ENCODE measurements at regions not wholly inside any gene's neighbourhood (a gene's known extent, or its start where the extent isn't known, plus 50 kb on each side); places are given as distances from the start of the nearest gene placed in this dataset.

- Mint-ChIP-seq H3K27me3 (ENCODE audit: insufficient read depth, unreplicated experiment) (no peaks in the 10 kb centered on the region), H3K36me3 (ENCODE audit: insufficient read depth, unreplicated experiment) (no peaks in the 10 kb centered on the region), H3K4me1 (ENCODE audit: low read depth, unreplicated experiment) (no peaks in the 10 kb centered on the region), H3K9me3 (ENCODE audit: unreplicated experiment) (peaks cover 10% of the 10 kb centered on the region), H3K4me3 (ENCODE audit: unreplicated experiment) (no peak overlapping the region), H3K27ac (ENCODE audit: unreplicated experiment) (no peak overlapping the region)
- TF ChIP-seq, protein P1, sequence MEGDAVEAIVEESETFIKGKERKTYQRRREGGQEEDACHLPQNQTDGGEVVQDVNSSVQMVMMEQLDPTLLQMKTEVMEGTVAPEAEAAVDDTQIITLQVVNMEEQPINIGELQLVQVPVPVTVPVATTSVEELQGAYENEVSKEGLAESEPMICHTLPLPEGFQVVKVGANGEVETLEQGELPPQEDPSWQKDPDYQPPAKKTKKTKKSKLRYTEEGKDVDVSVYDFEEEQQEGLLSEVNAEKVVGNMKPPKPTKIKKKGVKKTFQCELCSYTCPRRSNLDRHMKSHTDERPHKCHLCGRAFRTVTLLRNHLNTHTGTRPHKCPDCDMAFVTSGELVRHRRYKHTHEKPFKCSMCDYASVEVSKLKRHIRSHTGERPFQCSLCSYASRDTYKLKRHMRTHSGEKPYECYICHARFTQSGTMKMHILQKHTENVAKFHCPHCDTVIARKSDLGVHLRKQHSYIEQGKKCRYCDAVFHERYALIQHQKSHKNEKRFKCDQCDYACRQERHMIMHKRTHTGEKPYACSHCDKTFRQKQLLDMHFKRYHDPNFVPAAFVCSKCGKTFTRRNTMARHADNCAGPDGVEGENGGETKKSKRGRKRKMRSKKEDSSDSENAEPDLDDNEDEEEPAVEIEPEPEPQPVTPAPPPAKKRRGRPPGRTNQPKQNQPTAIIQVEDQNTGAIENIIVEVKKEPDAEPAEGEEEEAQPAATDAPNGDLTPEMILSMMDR (IDR thresholded peaks at IDR 0.05; ENCODE audit: insufficient read depth in 1 of 2, low read depth in 1 of 2, low read length in 1 of 2, severe bottlenecking in 1 of 2, unreplicated experiment in 1 of 2) = no peak
- CTCF ChIA-PET = no interaction called here
- BruUV-seq (replicated peaks) = no TSS peak
- no peaks in the 10 kb centered on the region for H3K4me1 ChIP-seq
- no peaks in the 10 kb centered on the region for H3K9me3 ChIP-seq
- no peaks in the 10 kb centered on the region for H3K27me3 ChIP-seq (replicated peaks; ENCODE audit: control insufficient read depth, insufficient read depth, low read length)
- no peak overlapping the region for H3K4me3 ChIP-seq (ENCODE audit: low read depth, low read length)
- intact Hi-C loops (cut with micrococcal nuclease; ENCODE audit: unreplicated experiment) = no loop called here
- POLR2A ChIA-PET = no interaction called here
- no peak for DNase-seq
- no peaks in the 10 kb centered on the region for H3K36me3 ChIP-seq (ENCODE audit: control insufficient read depth, insufficient read depth, low read length)
Observed at GRCh38 chrX:120742946-120743665, 113.3 kb upstream of the C1GALT1C1 start.

DNA sequence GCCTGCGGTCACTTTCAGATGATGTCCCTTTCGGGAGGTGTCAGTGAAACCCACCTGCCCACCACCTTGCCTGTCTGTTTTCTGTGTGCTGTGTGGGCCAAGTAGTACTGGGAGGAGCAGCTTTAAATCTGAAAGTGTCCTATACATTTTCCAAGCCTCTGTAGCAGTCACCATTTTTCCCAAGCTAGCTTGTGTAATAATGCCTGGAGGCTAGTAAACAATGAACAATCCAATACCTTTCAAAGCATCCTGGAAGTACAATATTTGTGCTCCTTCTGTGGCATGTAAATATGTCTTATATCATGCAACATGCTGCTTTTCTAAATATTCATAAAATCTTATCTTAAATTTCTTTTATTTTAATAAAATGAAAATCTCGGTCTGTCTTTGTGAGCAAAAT, 111.6 kb upstream of the C1GALT1C1 start:
- H3K36me3 Mint-ChIP-seq (ENCODE audit: insufficient read depth, unreplicated experiment) = no peaks in the 10 kb centered on the region
- H3K4me3 Mint-ChIP-seq (ENCODE audit: unreplicated experiment) = no peak overlapping the region
- Histone ChIP-seq H3K27me3 (replicated peaks; ENCODE audit: control insufficient read depth, insufficient read depth, low read length) (no peaks in the 10 kb centered on the region), H3K36me3 (ENCODE audit: control insufficient read depth, insufficient read depth, low read length) (no peaks in the 10 kb centered on the region), H3K4me3 (ENCODE audit: low read depth, low read length) (no peak overlapping the region), H3K9me3 (no peaks in the 10 kb centered on the region), H3K4me1 (no peaks in the 10 kb centered on the region)
- H3K27me3 Mint-ChIP-seq (ENCODE audit: insufficient read depth, unreplicated experiment) = no peaks in the 10 kb centered on the region
- DNase-seq = no peak
- peaks cover 10% of the 10 kb centered on the region for H3K9me3 Mint-ChIP-seq (ENCODE audit: unreplicated experiment)
- ChIA-PET POLR2A (interaction anchor here (0.6 kb wide), 1 partner anchor 1231 kb away, joined by 3 read pairs; no protein-coding TSS in a partner anchor), CTCF (no interaction called here)
- TF ChIP-seq, protein P1 (IDR thresholded peaks at IDR 0.05; ENCODE audit: insufficient read depth in 1 of 2, low read depth in 1 of 2, low read length in 1 of 2, severe bottlenecking in 1 of 2, unreplicated experiment in 1 of 2) = no peak
- H3K27ac Mint-ChIP-seq (ENCODE audit: unreplicated experiment) = no peak overlapping the region
- no peaks in the 10 kb centered on the region for H3K4me1 Mint-ChIP-seq (ENCODE audit: low read depth, unreplicated experiment)
- BruUV-seq (replicated peaks) = no TSS peak
- intact Hi-C loops (cut with micrococcal nuclease; ENCODE audit: unreplicated experiment) = no loop called here

DNA sequence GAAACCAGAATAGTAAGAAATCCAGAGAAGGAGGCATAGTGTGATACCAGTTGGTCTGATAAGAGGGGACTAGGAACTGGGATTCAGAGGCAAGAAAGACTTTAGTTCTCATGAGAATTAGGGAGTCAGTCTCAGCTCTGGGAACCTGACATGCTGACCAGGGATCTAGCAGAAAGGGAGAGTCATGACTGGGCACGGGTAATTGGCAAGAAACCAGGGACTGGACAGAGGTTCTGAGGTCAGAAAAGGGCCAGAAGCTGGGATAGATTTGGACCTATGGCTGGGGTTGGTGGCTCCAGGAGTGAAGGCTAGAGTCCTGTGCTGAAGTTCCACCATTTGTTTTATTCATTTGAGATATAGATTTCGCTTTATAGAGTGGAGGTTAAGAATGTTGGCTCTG, 110.2 kb upstream of the C1GALT1C1 start:
- H3K4me1 Mint-ChIP-seq (ENCODE audit: low read depth, unreplicated experiment) = no peaks in the 10 kb centered on the region
- POLR2A ChIA-PET = no interaction called here
- no peak overlapping the region for H3K27ac Mint-ChIP-seq (ENCODE audit: unreplicated experiment)
- peaks cover 5% of the 10 kb centered on the region for H3K9me3 Mint-ChIP-seq (ENCODE audit: unreplicated experiment)
- H3K36me3 Mint-ChIP-seq (ENCODE audit: insufficient read depth, unreplicated experiment) = no peaks in the 10 kb centered on the region
- no TSS peak for BruUV-seq (replicated peaks)
- TF ChIP-seq, protein P1 (IDR thresholded peaks at IDR 0.05; ENCODE audit: insufficient read depth in 1 of 2, low read depth in 1 of 2, low read length in 1 of 2, severe bottlenecking in 1 of 2, unreplicated experiment in 1 of 2) = no peak
- Histone ChIP-seq H3K27me3 (replicated peaks; ENCODE audit: control insufficient read depth, insufficient read depth, low read length) (no peaks in the 10 kb centered on the region), H3K36me3 (ENCODE audit: control insufficient read depth, insufficient read depth, low read length) (no peaks in the 10 kb centered on the region), H3K4me3 (ENCODE audit: low read depth, low read length) (no peak overlapping the region), H3K9me3 (no peaks in the 10 kb centered on the region), H3K4me1 (no peaks in the 10 kb centered on the region)
- intact Hi-C loops (cut with micrococcal nuclease; ENCODE audit: unreplicated experiment) = no loop called here
- no peak overlapping the region for H3K4me3 Mint-ChIP-seq (ENCODE audit: unreplicated experiment)
- no peaks in the 10 kb centered on the region for H3K27me3 Mint-ChIP-seq (ENCODE audit: insufficient read depth, unreplicated experiment)
- DNase-seq = no peak
- CTCF ChIA-PET = no interaction called here

Measured in Caco-2 (cell line).